Adrenal gland (tissue), 9 donors: ENCODE measurements at regions not wholly inside any gene's neighbourhood (a gene's known extent, or its start where the extent isn't known, plus 50 kb on each side); places are given as distances from the start of the nearest gene placed in this dataset.
"Not testable (repeated sequence)": the region's sequence is repeated elsewhere in the genome, so short reads cannot be mapped to it uniquely, and the experiment has no call there.

Experiments used
- DNase-seq, 7 donors: peaks; one replicate each; pipeline ENCODE4 v3.0.0-alpha.2; 2019 to 2020
- H3K27ac ChIP-seq, 5 donors: fragments of 200-600 bp; sonication (generic) in 4 of 5; 1 replicate in 3 of 5; 2 replicates in 2 of 5; pipeline versions ENCODE4 v1.5.1 to v1.8.0; 2016 to 2020; ENCODE audit warnings: mild to moderate bottlenecking in 1 of 5
- H3K27me3 ChIP-seq: fragments of 200-600 bp; 2 replicates; pipeline ENCODE4 v1.8.0; 2021
- H3K36me3 ChIP-seq, 2 donors: fragments of 200-600 bp; replicated peaks in 1 of 2; 1 replicate in 1 of 2; 2 replicates in 1 of 2; pipeline versions ENCODE4 v1.5.1 to v1.8.0; 2018 to 2022
- H3K4me1 ChIP-seq, 2 donors: fragments of 200-600 bp; replicated peaks in 1 of 2; 1 replicate in 1 of 2; 2 replicates in 1 of 2; pipeline versions ENCODE4 v1.5.1 to v1.8.0; 2018 to 2021
- H3K4me3 ChIP-seq, 4 donors: fragments of 200-600 bp; sonication (generic) in 3 of 4; one replicate each; pipeline ENCODE4 v1.5.1; 2016 to 2018
- H3K9me3 ChIP-seq, 3 donors: fragments of 200-600 bp; sonication (generic) in 1 of 3; replicated peaks in 1 of 3; 1 replicate in 2 of 3; 2 replicates in 1 of 3; pipeline versions ENCODE4 v1.5.1 to v1.8.0; 2016 to 2021
- POLR2A ChIP-seq, 2 donors: fragments of 450-650 bp; IDR thresholded peaks; one replicate each; pipeline ENCODE4 v1.6.1; 2017; ENCODE audit warnings: antibody characterized with exemption in 2 of 2, mild to moderate bottlenecking in 2 of 2, moderate library complexity in 1 of 2
- WGBS, 4 donors: extraction: QIAGEN DNeasy Blood & Tissue Kit in 2 of 4; methylation state at CpG; one replicate each; pipeline versions ENCODE4 v1.1.5 to v1.1.7; 2013 to 2017; 5-methylcytosine and 5-hydroxymethylcytosine counted together
- intact Hi-C, 2 donors: fragments of 100-400 bp; cut with DNase I; formaldehyde crosslinking; loops; one replicate each; pipeline versions ENCODE4 v1.14.1 to v1.15.0; 2022 to 2023
- TF ChIP-seq, protein P1 (sequence below), 6 experiments: fragments of 450-650 bp in 4 of 6; fragments of 200-600 bp in 2 of 6; sonication (generic) in 1 of 6; IDR thresholded peaks; 1 replicate in 5 of 6; 2 replicates in 1 of 6; pipeline versions ENCODE4 v1.5.1 to v1.8.0; 2016 to 2021; ENCODE audit warnings: antibody characterized with exemption in 6 of 6, mild to moderate bottlenecking in 2 of 6, moderate library complexity in 1 of 6
- donor health status: healthy with polysubstance abuse.
- donor health status: Bipolar disorder and iron deficiency.
- donor health status: DM: yes; HTN: yes; CAD: no.
- donor health status: DM: no; HTN: no; CAD: no.
- donor health status: DM: no; HTN: no; CAD: no.

DNA sequence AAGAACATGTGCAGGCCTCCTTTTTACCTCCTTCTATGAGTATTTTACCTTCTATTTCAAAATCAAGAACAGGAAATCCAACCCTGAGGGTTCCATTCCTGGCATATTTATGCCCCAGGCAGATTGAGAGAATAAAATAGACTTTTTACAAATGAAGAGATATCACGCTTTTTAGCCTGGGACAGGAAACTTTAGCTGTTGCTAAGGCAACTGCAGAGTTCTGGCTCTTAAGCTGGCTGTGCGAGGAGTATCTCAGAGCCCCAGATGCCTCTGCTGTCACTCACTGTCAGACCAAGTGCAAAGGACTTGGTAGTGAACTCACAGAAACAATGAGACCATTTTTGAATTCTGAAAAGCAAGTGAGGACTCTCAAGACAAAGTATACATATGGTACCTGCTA is 69.5 kb upstream of the HSPB3 start:
- H3K4me1 ChIP-seq = peaks cover 0 to 5% of the 10 kb centered on the region in 2 donors
- intact Hi-C loops = no loop called here
- no peak for DNase-seq
- H3K9me3 ChIP-seq = no peaks in the 10 kb centered on the region
- H3K27me3 ChIP-seq = no peaks in the 10 kb centered on the region
- no peaks in the 10 kb centered on the region for H3K36me3 ChIP-seq
- no peak for TF ChIP-seq POLR2A (IDR thresholded peaks at IDR 0.05)
- TF ChIP-seq, protein P1, sequence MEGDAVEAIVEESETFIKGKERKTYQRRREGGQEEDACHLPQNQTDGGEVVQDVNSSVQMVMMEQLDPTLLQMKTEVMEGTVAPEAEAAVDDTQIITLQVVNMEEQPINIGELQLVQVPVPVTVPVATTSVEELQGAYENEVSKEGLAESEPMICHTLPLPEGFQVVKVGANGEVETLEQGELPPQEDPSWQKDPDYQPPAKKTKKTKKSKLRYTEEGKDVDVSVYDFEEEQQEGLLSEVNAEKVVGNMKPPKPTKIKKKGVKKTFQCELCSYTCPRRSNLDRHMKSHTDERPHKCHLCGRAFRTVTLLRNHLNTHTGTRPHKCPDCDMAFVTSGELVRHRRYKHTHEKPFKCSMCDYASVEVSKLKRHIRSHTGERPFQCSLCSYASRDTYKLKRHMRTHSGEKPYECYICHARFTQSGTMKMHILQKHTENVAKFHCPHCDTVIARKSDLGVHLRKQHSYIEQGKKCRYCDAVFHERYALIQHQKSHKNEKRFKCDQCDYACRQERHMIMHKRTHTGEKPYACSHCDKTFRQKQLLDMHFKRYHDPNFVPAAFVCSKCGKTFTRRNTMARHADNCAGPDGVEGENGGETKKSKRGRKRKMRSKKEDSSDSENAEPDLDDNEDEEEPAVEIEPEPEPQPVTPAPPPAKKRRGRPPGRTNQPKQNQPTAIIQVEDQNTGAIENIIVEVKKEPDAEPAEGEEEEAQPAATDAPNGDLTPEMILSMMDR (IDR thresholded peaks at IDR 0.05) = no peak
- no peak overlapping the region for H3K4me3 ChIP-seq
- H3K27ac ChIP-seq = no peak overlapping the region
- WGBS, 4 donors = 70 to 76% (median 73%) methylated on average over 2 of the region's 2 CpGs

DNA sequence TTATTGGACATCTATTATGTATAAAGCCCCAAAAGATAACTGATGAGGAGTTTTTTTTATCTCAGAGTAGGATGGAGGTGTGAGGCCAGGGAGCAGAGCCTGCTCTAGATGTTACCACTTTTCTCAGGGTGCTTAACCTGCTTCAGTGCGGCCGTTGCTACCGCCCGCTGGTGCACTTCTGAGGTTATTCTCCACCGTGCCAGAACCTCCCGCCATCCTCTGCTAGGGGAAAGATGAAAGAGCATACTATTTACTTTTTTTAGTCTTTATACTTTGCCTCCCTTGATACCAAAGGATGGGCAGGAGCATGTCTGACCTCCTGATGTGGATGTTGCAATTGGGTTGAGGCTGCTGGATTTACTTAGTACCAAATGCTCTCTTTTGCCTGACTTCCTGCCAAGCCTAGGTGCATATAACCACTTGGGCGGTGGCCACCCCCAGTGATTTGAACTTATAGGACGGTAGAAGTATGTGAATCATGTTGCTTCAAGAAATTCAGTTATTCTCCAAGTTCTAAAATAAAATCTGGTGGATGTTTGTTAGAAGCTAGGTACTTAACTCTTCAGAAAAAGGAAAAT is 71.1 kb upstream of the HSPB3 start:
- Histone ChIP-seq H3K4me3 (no peak overlapping the region), H3K27me3 (no peaks in the 10 kb centered on the region), H3K4me1 (peaks cover 0 to 5% of the 10 kb centered on the region in 2 donors), H3K9me3 (no peaks in the 10 kb centered on the region), H3K36me3 (no peaks in the 10 kb centered on the region), H3K27ac (no peak overlapping the region)
- intact Hi-C loops = no loop called here
- TF ChIP-seq, protein P1 (IDR thresholded peaks at IDR 0.05) = no peak
- TF ChIP-seq POLR2A (IDR thresholded peaks at IDR 0.05) = no peak
- DNase-seq = no peak
- 90 to 96% (median 91%) methylated on average over 8 of the region's 8 CpGs for WGBS, 4 donors

DNA sequence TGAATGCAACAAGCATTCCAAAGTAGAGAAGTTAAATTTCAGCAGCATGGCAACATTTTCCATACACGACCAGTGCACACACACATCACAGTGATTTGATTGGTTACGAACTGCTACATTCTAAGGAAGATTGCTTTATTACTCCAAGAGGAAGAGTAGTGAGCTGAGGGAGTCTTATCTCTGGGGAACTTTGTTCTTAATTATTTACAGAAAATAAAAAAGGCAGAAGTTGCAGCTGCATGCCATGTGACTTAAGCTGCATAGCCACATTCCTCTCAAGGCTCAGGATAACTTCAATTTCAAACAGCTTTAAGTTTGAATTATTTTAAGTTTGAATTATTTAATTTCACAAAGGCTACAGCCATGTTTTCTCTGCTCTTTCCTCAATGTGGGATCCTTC is 71.6 kb upstream of the HSPB3 start:
- no peaks in the 10 kb centered on the region for H3K9me3 ChIP-seq
- peaks cover 0 to 5% of the 10 kb centered on the region in 2 donors for H3K4me1 ChIP-seq
- TF ChIP-seq, protein P1 (IDR thresholded peaks at IDR 0.05) = no peak
- no peak for TF ChIP-seq POLR2A (IDR thresholded peaks at IDR 0.05)
- no peaks in the 10 kb centered on the region for H3K36me3 ChIP-seq
- H3K27me3 ChIP-seq = no peaks in the 10 kb centered on the region
- no peak overlapping the region for H3K4me3 ChIP-seq
- DNase-seq = no peak
- intact Hi-C loops = no loop called here
- 53 to 71% (median 69%) methylated on average over 2 of the region's 2 CpGs for WGBS, 4 donors
- H3K27ac ChIP-seq = no peak overlapping the region

DNA sequence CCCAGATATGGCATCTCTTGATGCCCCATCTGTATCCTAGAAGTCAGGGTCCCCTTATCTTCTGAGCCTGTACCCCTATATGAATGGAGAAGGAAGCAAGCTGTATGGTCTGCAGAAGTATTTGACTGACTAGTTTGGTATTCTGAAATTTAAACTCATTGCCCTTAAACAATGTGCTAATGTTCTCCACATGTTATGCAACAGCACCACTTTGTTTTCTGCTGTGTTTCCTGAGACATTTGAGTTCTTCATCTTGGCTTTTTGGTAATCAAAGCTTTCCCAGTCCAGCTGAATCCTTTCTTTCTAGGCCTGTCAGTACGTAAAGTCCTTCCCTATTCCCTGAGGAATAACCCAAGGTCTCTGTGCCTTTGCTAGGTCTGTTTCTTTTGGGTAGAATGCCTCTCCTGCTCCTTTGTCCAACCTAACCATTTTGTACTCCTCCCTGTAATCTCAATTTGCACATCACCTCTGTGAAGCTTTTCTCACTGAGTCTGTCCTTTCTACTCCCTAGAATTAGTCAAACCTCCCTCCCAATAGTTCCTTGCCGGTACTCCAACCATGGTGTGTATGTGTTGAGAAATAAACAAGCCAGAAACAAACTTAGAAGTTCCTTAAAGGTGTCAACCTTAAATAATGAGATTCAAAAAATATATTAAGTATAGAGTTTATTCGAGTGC is 72.1 kb upstream of the HSPB3 start:
- no peak for DNase-seq
- Histone ChIP-seq H3K27me3 (no peaks in the 10 kb centered on the region), H3K9me3 (no peaks in the 10 kb centered on the region), H3K27ac (no peak overlapping the region), H3K4me3 (no peak overlapping the region), H3K36me3 (no peaks in the 10 kb centered on the region), H3K4me1 (peaks cover 0 to 5% of the 10 kb centered on the region in 2 donors)
- TF ChIP-seq, protein P1 (IDR thresholded peaks at IDR 0.05) = no peak
- no peak for TF ChIP-seq POLR2A (IDR thresholded peaks at IDR 0.05)
- intact Hi-C loops = no loop called here
- 73 to 81% (median 77%) methylated on average over 3 of the region's 3 CpGs for WGBS, 4 donors

DNA sequence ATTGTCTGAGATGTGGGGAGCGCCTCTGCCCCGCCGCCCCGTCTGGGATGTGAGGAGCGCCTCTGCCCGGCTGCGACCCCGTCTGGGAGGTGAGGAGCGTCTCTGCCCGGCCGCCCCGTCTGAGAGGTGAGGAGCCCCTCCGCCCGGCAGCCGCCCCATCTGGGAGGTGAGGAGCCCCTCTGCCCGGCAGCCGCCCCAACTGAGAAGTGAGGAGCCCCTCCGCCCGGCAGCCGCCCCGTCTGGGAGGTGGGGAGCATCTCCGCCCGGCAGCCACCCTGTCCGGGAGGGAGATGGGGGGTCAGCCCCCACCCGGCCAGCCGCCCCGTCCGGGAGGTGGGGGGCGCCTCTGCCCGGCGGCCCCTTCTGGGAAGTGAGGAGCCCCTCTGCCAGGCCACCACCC is 70.9 kb upstream of the ARL15 start:
- intact Hi-C loops = not testable (repeated sequence)

More for the DNA sequence above, 70.9 kb upstream of the ARL15 start:
- not testable (repeated sequence) for H3K27me3 ChIP-seq, H3K36me3 ChIP-seq, H3K4me3 ChIP-seq, DNase-seq, H3K9me3 ChIP-seq, H3K27ac ChIP-seq, H3K4me1 ChIP-seq
- WGBS, 4 donors = 83 to 100% (median 92%) methylated on average over 2 to 31 of the region's 31 CpGs
